Peyer's patch (tissue), 4 donors: ENCODE measurements at regions not wholly inside any gene's neighbourhood (a gene's known extent, or its start where the extent isn't known, plus 50 kb on each side); places are given as distances from the start of the nearest gene placed in this dataset.
"Not testable (repeated sequence)": the region's sequence is repeated elsewhere in the genome, so short reads cannot be mapped to it uniquely, and the experiment has no call there.

Experiments
- DNase-seq, 3 donors: peaks; one replicate each; pipeline ENCODE4 v3.0.0-alpha.2; 2017 to 2019
- H3K27ac ChIP-seq, 4 donors: fragments of 200-600 bp; sonication (generic); one replicate each; pipeline ENCODE4 v1.5.1; 2016 to 2019
- H3K27me3 ChIP-seq, 2 donors: fragments of 200-600 bp; sonication (generic); one replicate each; pipeline ENCODE4 v1.5.1; 2019
- H3K36me3 ChIP-seq, 3 donors: fragments of 200-600 bp; sonication (generic); one replicate each; pipeline ENCODE4 v1.5.1; 2016 to 2019
- H3K4me1 ChIP-seq, 4 donors: fragments of 200-600 bp; sonication (generic); one replicate each; pipeline ENCODE4 v1.5.1; 2016 to 2019
- H3K4me3 ChIP-seq, 4 donors: fragments of 200-600 bp; sonication (generic); 1 replicate in 3 of 4; 2 replicates in 1 of 4; pipeline ENCODE4 v1.5.1; 2016 to 2019; ENCODE audit warnings: mild to moderate bottlenecking in 1 of 4
- H3K9me3 ChIP-seq, 4 donors: fragments of 200-600 bp; sonication (generic); one replicate each; pipeline ENCODE4 v1.5.1; 2016 to 2019; ENCODE audit warnings: mild to moderate bottlenecking in 1 of 4
- POLR2A ChIP-seq, 2 donors: fragments of 450-650 bp; IDR thresholded peaks; one replicate each; pipeline ENCODE4 v1.5.1; 2017; ENCODE audit warnings: antibody characterized with exemption in 2 of 2, mild to moderate bottlenecking in 2 of 2, moderate library complexity in 2 of 2
- TF ChIP-seq, protein P1 (sequence below), 6 experiments: fragments of 450-650 bp in 4 of 6; fragments of 200-600 bp in 2 of 6; sonication (generic) in 1 of 6; IDR thresholded peaks; one replicate each; pipeline ENCODE4 v1.5.1; 2017 to 2019; ENCODE audit warnings: antibody characterized with exemption in 6 of 6, mild to moderate bottlenecking in 3 of 6, moderate library complexity in 1 of 6

DNA sequence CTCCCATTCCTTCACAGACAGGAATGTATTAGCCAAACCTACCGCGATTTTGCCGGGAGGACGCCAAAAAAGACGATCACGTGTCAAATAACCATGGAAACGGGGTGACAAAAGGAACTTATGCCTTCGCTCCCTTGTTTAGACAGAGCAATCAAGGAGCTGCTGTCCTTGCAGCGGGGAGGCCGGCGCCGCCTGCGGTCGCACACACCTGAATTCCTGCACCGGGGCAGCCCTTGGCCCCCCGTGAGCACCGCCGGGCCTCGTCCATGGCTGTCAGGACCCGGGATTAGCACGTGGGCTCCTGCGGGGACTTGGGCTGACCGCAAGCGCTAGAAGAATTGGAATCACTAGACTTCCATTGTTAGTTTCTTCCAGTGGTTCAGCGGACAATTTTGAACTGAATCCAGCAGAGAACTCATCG, 193.1 kb downstream of the SHQ1 start:
- DNase-seq = no peak
- no peak overlapping the region for H3K4me3 ChIP-seq
- TF ChIP-seq POLR2A (IDR thresholded peaks at IDR 0.05) = no peak
- TF ChIP-seq, protein P1, sequence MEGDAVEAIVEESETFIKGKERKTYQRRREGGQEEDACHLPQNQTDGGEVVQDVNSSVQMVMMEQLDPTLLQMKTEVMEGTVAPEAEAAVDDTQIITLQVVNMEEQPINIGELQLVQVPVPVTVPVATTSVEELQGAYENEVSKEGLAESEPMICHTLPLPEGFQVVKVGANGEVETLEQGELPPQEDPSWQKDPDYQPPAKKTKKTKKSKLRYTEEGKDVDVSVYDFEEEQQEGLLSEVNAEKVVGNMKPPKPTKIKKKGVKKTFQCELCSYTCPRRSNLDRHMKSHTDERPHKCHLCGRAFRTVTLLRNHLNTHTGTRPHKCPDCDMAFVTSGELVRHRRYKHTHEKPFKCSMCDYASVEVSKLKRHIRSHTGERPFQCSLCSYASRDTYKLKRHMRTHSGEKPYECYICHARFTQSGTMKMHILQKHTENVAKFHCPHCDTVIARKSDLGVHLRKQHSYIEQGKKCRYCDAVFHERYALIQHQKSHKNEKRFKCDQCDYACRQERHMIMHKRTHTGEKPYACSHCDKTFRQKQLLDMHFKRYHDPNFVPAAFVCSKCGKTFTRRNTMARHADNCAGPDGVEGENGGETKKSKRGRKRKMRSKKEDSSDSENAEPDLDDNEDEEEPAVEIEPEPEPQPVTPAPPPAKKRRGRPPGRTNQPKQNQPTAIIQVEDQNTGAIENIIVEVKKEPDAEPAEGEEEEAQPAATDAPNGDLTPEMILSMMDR (IDR thresholded peaks at IDR 0.05) = no peak
- no peak overlapping the region for H3K27ac ChIP-seq
- H3K9me3 ChIP-seq = no peaks in the 10 kb centered on the region
- no peaks in the 10 kb centered on the region for H3K36me3 ChIP-seq
- H3K27me3 ChIP-seq = no peaks in the 10 kb centered on the region
- peaks cover 0 to 4% (median 0%) of the 10 kb centered on the region in 4 donors for H3K4me1 ChIP-seq

DNA sequence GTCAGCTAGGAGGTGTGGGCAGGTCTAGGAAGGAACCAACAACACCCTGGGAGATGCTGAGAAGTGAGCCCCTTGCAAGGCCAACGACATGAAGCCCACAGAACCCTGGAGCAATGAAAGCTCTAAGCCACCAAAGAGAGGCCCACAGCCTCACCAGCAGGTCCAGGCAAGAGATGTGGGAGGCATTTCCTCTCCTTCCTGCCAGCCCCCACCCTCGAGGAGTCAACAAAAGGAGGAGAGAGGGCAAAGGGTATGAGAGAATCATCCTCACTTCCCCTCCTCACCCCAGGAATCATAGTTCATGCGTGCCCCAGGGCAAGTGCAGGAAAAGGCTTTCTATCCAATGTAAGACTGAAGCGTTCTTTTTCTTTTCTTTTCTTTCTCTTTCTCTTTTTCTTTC, 195.8 kb downstream of the SHQ1 start:
- H3K9me3 ChIP-seq = no peaks in the 10 kb centered on the region
- no peak for TF ChIP-seq POLR2A (IDR thresholded peaks at IDR 0.05)
- TF ChIP-seq, protein P1 (IDR thresholded peaks at IDR 0.05) = no peak
- H3K36me3 ChIP-seq = no peaks in the 10 kb centered on the region
- H3K27ac ChIP-seq = no peak overlapping the region
- peaks cover 0 to 4% (median 0%) of the 10 kb centered on the region in 4 donors for H3K4me1 ChIP-seq
- no peaks in the 10 kb centered on the region for H3K27me3 ChIP-seq
- DNase-seq = no peak
- no peak overlapping the region for H3K4me3 ChIP-seq

DNA sequence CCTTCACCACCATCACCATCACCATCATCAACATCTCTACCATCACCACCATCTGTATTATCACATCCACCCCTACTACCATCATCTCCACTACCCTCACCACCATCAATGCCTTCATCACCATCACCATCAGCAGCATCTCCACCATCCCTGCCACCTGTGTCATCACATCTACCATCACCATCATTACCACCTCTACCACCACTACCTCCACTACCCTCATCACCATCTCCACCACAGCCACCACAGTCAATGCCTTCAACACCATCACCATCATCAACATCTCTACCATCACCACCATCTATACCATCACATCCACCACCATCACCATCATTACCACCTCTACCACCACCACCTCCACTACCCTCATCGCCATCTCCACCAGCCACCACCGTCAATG, 196.7 kb downstream of the SHQ1 start:
- Histone ChIP-seq H3K36me3 (no peaks in the 10 kb centered on the region), H3K4me1 (peaks cover 0 to 4% (median 0%) of the 10 kb centered on the region in 4 donors), H3K27me3 (no peaks in the 10 kb centered on the region), H3K9me3 (peaks cover 0 to under 1% (median 0%) of the 10 kb centered on the region in 4 donors), H3K27ac (no peak overlapping the region), H3K4me3 (no peak overlapping the region)
- DNase-seq = no peak
- TF ChIP-seq, protein P1 (IDR thresholded peaks at IDR 0.05) = no peak
- no peak for TF ChIP-seq POLR2A (IDR thresholded peaks at IDR 0.05)

DNA sequence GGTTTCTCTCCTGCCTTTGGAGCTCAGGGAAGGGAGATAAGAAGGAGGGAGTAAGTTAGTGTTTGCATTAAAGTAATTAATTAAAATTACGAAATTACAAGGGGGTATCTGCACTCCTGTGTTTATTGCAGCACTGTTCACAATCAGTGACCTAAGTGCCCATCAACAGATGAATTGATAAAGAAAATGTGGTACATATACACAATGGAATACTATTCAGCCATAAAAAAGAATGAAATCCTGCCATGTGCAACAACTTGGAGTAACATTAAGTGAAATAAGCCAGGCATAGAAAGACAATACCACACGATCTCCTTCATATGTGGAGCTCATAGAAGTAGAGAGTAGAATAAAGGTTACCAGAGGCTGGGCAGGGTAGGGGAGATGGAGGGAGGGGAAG, 202.0 kb downstream of the SHQ1 start:
- Histone ChIP-seq H3K27me3 (no peaks in the 10 kb centered on the region), H3K4me3 (no peak overlapping the region), H3K36me3 (no peaks in the 10 kb centered on the region), H3K27ac (no peak overlapping the region), H3K9me3 (peaks cover 0 to 3% (median 0%) of the 10 kb centered on the region in 4 donors), H3K4me1 (no peaks in the 10 kb centered on the region)
- no peak for DNase-seq
- TF ChIP-seq POLR2A (IDR thresholded peaks at IDR 0.05) = no peak
- TF ChIP-seq, protein P1 (IDR thresholded peaks at IDR 0.05) = no peak

DNA sequence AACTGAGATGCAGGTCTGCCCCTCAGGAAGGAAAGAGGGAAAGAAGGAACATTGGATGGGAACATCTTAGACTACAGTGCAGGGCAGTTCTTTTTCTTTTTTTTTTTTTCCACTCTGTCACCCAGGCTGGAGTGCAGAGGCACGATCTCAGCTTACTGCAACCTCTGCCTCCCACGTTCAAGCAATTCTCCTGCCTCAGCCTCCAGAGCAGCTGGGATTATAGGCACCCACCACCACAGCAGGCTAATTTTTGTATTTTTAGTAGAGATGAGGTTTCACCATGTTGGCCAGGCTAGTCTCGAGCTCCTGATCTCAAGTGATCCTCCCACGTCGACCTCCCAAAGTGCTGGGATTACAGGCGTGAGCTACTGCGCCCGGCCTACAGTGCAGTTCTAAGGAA, 204.6 kb downstream of the SHQ1 start:
- not testable (repeated sequence) for H3K27me3 ChIP-seq, H3K4me3 ChIP-seq, H3K4me1 ChIP-seq, H3K27ac ChIP-seq, DNase-seq, H3K36me3 ChIP-seq, H3K9me3 ChIP-seq

DNA sequence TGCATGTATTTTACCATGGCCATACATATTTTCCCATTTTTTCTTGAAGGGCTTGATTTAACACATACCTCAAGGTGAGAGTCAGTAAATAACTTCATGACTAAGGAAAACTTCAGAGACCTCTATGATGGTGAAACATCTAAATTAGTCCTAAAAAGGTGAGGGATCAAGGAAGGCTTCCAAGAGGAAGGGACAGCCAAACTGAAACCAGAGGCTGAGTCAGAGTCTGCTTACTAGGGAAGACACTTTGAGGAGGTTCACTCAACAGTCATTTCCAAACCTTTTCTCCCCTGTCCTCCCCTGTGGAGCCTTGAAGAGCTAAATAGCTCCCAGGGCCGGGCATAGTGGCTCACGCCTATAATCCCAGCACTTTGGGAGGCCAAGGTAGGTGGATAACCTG, 206.6 kb downstream of the SHQ1 start:
- Histone ChIP-seq H3K27ac (no peak overlapping the region), H3K36me3 (no peaks in the 10 kb centered on the region), H3K4me3 (no peak overlapping the region), H3K9me3 (peaks cover 0 to 3% (median 0%) of the 10 kb centered on the region in 4 donors), H3K4me1 (no peaks in the 10 kb centered on the region), H3K27me3 (no peaks in the 10 kb centered on the region)
- DNase-seq = no peak
- no peak for TF ChIP-seq POLR2A (IDR thresholded peaks at IDR 0.05)
- TF ChIP-seq, protein P1 (IDR thresholded peaks at IDR 0.05) = no peak
